H9 (cell line): ENCODE measurements at regions not wholly inside any gene's neighbourhood (a gene's known extent, or its start where the extent isn't known, plus 50 kb on each side); places are given as distances from the start of the nearest gene placed in this dataset.

Experiments used
- DNase-seq: peaks from one replicate; pipeline ENCODE4 v3.0.0-alpha.2; 2017
- H2AFZ ChIP-seq: one replicate; pipeline ENCODE4 v1.6.1; 2013; ENCODE audit warnings: mild to moderate bottlenecking, low read length, control low read depth, moderate library complexity
- H2AK5ac ChIP-seq: 2 replicates; pipeline ENCODE4 v1.6.1; 2013; ENCODE audit warnings: low read length, control low read depth, mixed read lengths; ENCODE audit not compliant: insufficient read length
- H2BK120ac ChIP-seq: one replicate; pipeline ENCODE4 v1.6.1; 2013; ENCODE audit warnings: low read depth, mild to moderate bottlenecking, low read length, control low read depth, inconsistent platforms; ENCODE audit not compliant: poor library complexity, severe bottlenecking
- H2BK12ac ChIP-seq: 2 replicates; pipeline ENCODE4 v1.6.1; 2013; ENCODE audit warnings: low read length, control low read depth, mixed read lengths, low read depth; ENCODE audit not compliant: insufficient read length
- H2BK15ac ChIP-seq: 2 replicates; pipeline ENCODE4 v1.6.1; 2013; ENCODE audit warnings: low read depth, low read length, control low read depth
- H2BK20ac ChIP-seq: one replicate; pipeline ENCODE4 v1.6.1; 2013; ENCODE audit warnings: low read depth, mild to moderate bottlenecking, low read length, control low read depth, inconsistent platforms; ENCODE audit not compliant: poor library complexity, severe bottlenecking
- H2BK5ac ChIP-seq: 2 replicates; pipeline ENCODE4 v1.6.1; 2013; ENCODE audit warnings: low read length, control low read depth, mixed read lengths; ENCODE audit not compliant: insufficient read length
- H3K14ac ChIP-seq: 2 replicates; pipeline ENCODE4 v1.6.1; 2013; ENCODE audit warnings: low read length, control low read depth; ENCODE audit not compliant: insufficient read depth
- H3K18ac ChIP-seq: 2 replicates; pipeline ENCODE4 v1.6.1; 2013; ENCODE audit warnings: low read depth, mild to moderate bottlenecking, mixed read lengths, low read length, control low read depth; ENCODE audit not compliant: insufficient read length
- H3K23ac ChIP-seq: 2 replicates; pipeline ENCODE4 v1.6.1; 2013; ENCODE audit warnings: low read length, control low read depth, mixed read lengths, low read depth; ENCODE audit not compliant: insufficient read length
- H3K23me2 ChIP-seq: 2 replicates; pipeline ENCODE4 v1.6.1; 2013; ENCODE audit warnings: low read depth, mild to moderate bottlenecking, mixed read lengths, low read length, control low read depth; ENCODE audit not compliant: insufficient read length, poor library complexity, severe bottlenecking
- H3K27ac ChIP-seq: 2 replicates; pipeline ENCODE4 v1.5.1; 2013; ENCODE audit warnings: low read length, control low read depth, mixed read lengths, low read depth; ENCODE audit not compliant: insufficient read length
- H3K27me3 ChIP-seq: 2 replicates; pipeline ENCODE4 v1.6.1; 2013; ENCODE audit warnings: low read length, control low read depth, inconsistent platforms; ENCODE audit not compliant: insufficient read depth
- H3K4ac ChIP-seq: 2 replicates; pipeline ENCODE4 v1.6.1; 2013; ENCODE audit warnings: low read depth, mild to moderate bottlenecking, control low read depth, inconsistent platforms, low read length, moderate library complexity
- H3K4me1 ChIP-seq: 2 replicates; pipeline ENCODE4 v1.6.1; 2013; ENCODE audit warnings: low read length, control low read depth, inconsistent platforms; ENCODE audit not compliant: insufficient read depth
- H3K4me2 ChIP-seq: 2 replicates; pipeline ENCODE4 v1.6.1; 2013; ENCODE audit warnings: low read length, control low read depth, mixed read lengths; ENCODE audit not compliant: insufficient read length, insufficient read depth
- H3K56ac ChIP-seq: 2 replicates; pipeline ENCODE4 v1.6.1; 2013; ENCODE audit warnings: low read depth, mild to moderate bottlenecking, mixed read lengths, low read length, control low read depth; ENCODE audit not compliant: insufficient read length
- H3K79me1 ChIP-seq: 2 replicates; pipeline ENCODE4 v1.6.1; 2013; ENCODE audit warnings: low read depth, mild to moderate bottlenecking, moderate library complexity, low read length, control low read depth, inconsistent platforms; ENCODE audit not compliant: insufficient read depth, poor library complexity, severe bottlenecking
- H3K79me2 ChIP-seq: 2 replicates; pipeline ENCODE4 v1.6.1; 2013; ENCODE audit warnings: low read length, control low read depth, inconsistent platforms; ENCODE audit not compliant: insufficient read depth
- H3K9ac ChIP-seq: 2 replicates; pipeline ENCODE4 v1.6.1; 2013; ENCODE audit warnings: low read length, control low read depth, mixed read lengths; ENCODE audit not compliant: insufficient read length; ENCODE audit errors: extremely low read depth
- H3K9me3 ChIP-seq: one replicate; pipeline ENCODE4 v1.6.1; 2013; ENCODE audit warnings: low read depth, low read length, inconsistent platforms; ENCODE audit not compliant: control insufficient read depth
- H3T11ph ChIP-seq: one replicate; pipeline ENCODE4 v1.6.1; 2013; ENCODE audit warnings: mild to moderate bottlenecking, low read length, control low read depth, inconsistent platforms
- H4K20me1 ChIP-seq: one replicate; pipeline ENCODE4 v1.6.1; 2013; ENCODE audit not compliant: control insufficient read depth, insufficient read length, insufficient read depth
- H4K5ac ChIP-seq: 2 replicates; pipeline ENCODE4 v1.6.1; 2013; ENCODE audit warnings: low read depth, mild to moderate bottlenecking, mixed read lengths, low read length, control low read depth; ENCODE audit not compliant: insufficient read length
- H4K8ac ChIP-seq: replicated peaks from 2 replicates; pipeline ENCODE4 v1.6.1; 2013; ENCODE audit warnings: low read length, control low read depth, mixed read lengths, low read depth; ENCODE audit not compliant: insufficient read length
- H4K91ac ChIP-seq: 2 replicates; pipeline ENCODE4 v1.6.1; 2013; ENCODE audit warnings: low read depth, mild to moderate bottlenecking, moderate library complexity, mixed read lengths, low read length, control low read depth; ENCODE audit not compliant: insufficient read length
- H3K27ac Mint-ChIP-seq, 3 experiments: 2 replicates in 2 of 3; 3 replicates in 1 of 3; pipeline ENCODE4 v1.8.0; 2020 to 2021; ENCODE audit warnings: mixed read lengths in 3 of 3, mild to moderate bottlenecking in 1 of 3, moderate library complexity in 1 of 3
- H3K27me3 Mint-ChIP-seq: 2 replicates; pipeline ENCODE4 v1.8.0; 2021; ENCODE audit warnings: low read depth, mild to moderate bottlenecking, moderate library complexity, mixed read lengths
- H3K36me3 Mint-ChIP-seq, 3 experiments: 2 replicates in 2 of 3; 3 replicates in 1 of 3; pipeline ENCODE4 v1.8.0; 2020 to 2021; ENCODE audit warnings: low read depth in 3 of 3, mixed read lengths in 3 of 3; ENCODE audit not compliant: insufficient read depth in 1 of 3
- H3K4me1 Mint-ChIP-seq, 2 experiments: 2 replicates each; pipeline ENCODE4 v1.8.0; 2020; ENCODE audit warnings: mixed read lengths in 2 of 2
- H3K4me3 Mint-ChIP-seq, 2 experiments: 2 replicates in 1 of 2; 3 replicates in 1 of 2; pipeline ENCODE4 v1.8.0; 2020 to 2021; ENCODE audit warnings: mild to moderate bottlenecking in 2 of 2, mixed read lengths in 2 of 2, moderate library complexity in 1 of 2
- H3K9me3 Mint-ChIP-seq, 2 experiments: 2 replicates in 1 of 2; 3 replicates in 1 of 2; pipeline ENCODE4 v1.8.0; 2020; ENCODE audit warnings: mild to moderate bottlenecking in 2 of 2, mixed read lengths in 2 of 2, moderate library complexity in 1 of 2
- WGBS: extraction: QIAGEN DNeasy Blood & Tissue Kit; methylation state at CpG from one replicate; pipeline ENCODE4 v1.1.7; 2013; ENCODE audit warnings: missing lambda C conversion rate, low lambda C conversion rate, mixed read lengths; ENCODE audit not compliant: insufficient read length; ENCODE audit errors: extremely low coverage; 5-methylcytosine and 5-hydroxymethylcytosine counted together
- TF ChIP-seq, protein P1 (sequence below): fragments of 200-600 bp; sonication (generic); conservative IDR thresholded peaks from 3 replicates; pipeline ENCODE4 v1.8.0; 2021; ENCODE audit warnings: antibody characterized with exemption, mild to moderate bottlenecking

DNA sequence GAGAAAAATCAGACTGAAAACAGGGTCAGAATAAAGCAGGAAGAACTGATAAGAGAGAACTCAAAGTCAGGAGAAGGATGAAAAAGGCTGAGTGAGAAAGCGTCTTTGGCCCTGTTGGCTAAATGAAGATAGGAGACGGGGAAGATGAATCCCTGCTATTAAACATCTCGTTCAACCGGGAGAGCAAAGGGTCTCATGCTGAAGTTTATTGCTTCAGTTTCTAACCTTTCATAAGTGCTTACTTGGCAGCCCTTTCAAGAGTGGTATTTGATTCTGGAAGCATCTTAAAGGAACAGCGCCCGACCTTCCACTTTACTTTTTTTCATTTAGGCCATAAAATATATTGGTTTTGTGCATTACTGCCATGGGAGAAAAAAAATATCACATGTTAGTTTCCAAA lies 288.3 kb upstream of the RBFOX1 start:
- H3K9ac ChIP-seq: no peak overlapping the region
- H4K20me1 ChIP-seq: no peaks in the 10 kb centered on the region
- H4K5ac ChIP-seq: no peak overlapping the region
- H3K4me2 ChIP-seq: no peak overlapping the region
- WGBS: no CpG with 5 or more reads among the region's 6 CpGs
- no peak for DNase-seq
- no peaks in the 10 kb centered on the region for H3K27me3 ChIP-seq
- H3K4ac ChIP-seq: no peak overlapping the region
- H3K23ac ChIP-seq: no peak overlapping the region
- H2BK120ac ChIP-seq: no peak overlapping the region
- TF ChIP-seq, protein P1, sequence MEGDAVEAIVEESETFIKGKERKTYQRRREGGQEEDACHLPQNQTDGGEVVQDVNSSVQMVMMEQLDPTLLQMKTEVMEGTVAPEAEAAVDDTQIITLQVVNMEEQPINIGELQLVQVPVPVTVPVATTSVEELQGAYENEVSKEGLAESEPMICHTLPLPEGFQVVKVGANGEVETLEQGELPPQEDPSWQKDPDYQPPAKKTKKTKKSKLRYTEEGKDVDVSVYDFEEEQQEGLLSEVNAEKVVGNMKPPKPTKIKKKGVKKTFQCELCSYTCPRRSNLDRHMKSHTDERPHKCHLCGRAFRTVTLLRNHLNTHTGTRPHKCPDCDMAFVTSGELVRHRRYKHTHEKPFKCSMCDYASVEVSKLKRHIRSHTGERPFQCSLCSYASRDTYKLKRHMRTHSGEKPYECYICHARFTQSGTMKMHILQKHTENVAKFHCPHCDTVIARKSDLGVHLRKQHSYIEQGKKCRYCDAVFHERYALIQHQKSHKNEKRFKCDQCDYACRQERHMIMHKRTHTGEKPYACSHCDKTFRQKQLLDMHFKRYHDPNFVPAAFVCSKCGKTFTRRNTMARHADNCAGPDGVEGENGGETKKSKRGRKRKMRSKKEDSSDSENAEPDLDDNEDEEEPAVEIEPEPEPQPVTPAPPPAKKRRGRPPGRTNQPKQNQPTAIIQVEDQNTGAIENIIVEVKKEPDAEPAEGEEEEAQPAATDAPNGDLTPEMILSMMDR: no peak
- no peak overlapping the region for H2BK15ac ChIP-seq
- H3K9me3 ChIP-seq: no peaks in the 10 kb centered on the region
- no peaks in the 10 kb centered on the region for H3K4me1 ChIP-seq
- Mint-ChIP-seq H3K27ac (no peak overlapping the region), H3K36me3 (no peaks in the 10 kb centered on the region), H3K4me3 (no peak overlapping the region), H3K9me3 (no peaks in the 10 kb centered on the region; a peak in 1 of 5 replicates), H3K4me1 (peaks cover 10 to 11% of the 10 kb centered on the region in 2 experiments), H3K27me3 (no peaks in the 10 kb centered on the region)
- H2AK5ac ChIP-seq: no peak overlapping the region
- no peaks in the 10 kb centered on the region for H3K79me1 ChIP-seq
- no peak overlapping the region for H2BK12ac ChIP-seq
- H3K14ac ChIP-seq: no peak overlapping the region
- H2BK5ac ChIP-seq: no peak overlapping the region
- no peak overlapping the region for H4K8ac ChIP-seq
- no peaks in the 10 kb centered on the region for H3K79me2 ChIP-seq
- H2BK20ac ChIP-seq: no peak overlapping the region
- H3K56ac ChIP-seq: no peak overlapping the region
- no peak overlapping the region for H3T11ph ChIP-seq
- no peak overlapping the region for H4K91ac ChIP-seq
- H3K18ac ChIP-seq: no peak overlapping the region
- H3K27ac ChIP-seq: no peak overlapping the region
- no peak overlapping the region for H2AFZ ChIP-seq
- H3K23me2 ChIP-seq: no peaks in the 10 kb centered on the region
